ENCODE measurements at regions not wholly inside any gene's neighbourhood (a gene's known extent, or its start where the extent isn't known, plus 50 kb on each side); places are given as distances from the start of the nearest gene placed in this dataset.

- no peak for DNase-seq
These were observed 70.8 kb upstream of the GNAZ start for GRCh38 chr22:22999523-22999922.

DNA sequence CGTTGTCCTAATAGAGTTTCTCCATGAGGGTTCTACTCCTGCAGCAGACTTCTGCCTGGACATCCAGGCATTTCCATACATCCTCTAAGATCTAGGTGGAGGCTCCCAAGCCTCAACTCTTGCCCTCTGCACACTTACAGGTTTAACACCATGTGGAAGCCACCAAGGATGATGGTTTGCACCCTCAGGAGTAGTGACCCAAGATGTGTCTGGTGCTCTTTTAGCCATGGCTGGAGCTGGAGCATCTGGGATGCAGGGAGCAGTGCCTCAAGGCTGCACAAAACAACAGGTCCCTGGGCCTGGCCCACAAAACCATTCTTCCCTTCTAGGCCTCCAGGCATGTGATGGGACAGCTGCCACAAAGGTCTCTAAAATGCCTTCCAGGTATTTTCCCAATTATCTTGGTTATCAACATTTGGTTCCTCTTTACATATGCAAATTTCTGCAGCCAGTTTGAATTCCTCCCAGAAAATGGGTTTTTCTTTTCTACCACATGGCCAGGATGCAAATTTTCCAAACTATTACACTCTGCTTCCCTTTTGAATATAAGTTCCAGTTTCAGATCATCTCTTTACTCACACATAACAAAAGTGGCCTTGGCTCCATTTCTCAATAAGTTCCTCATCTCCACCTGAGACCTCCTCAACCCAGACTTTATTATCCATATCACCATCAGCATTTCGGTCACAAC is 69.5 kb upstream of the GNAZ start:
- DNase-seq: no peak

GRCh38 chr22:23001463-23001862 is 68.9 kb upstream of the GNAZ start:
- no peak for DNase-seq

- no peak for DNase-seq
These were observed 67.6 kb upstream of the GNAZ start for GRCh38 chr22:23002612-23003180.

- no peak for DNase-seq
These were observed 62.5 kb upstream of the GNAZ start for GRCh38 chr22:23007823-23008222.

- DNase-seq: no peak
These were observed 61.4 kb upstream of the GNAZ start for GRCh38 chr22:23008896-23009295.
